ENCODE measurements at regions not wholly inside any gene's neighbourhood (a gene's known extent, or its start where the extent isn't known, plus 50 kb on each side); places are given as distances from the start of the nearest gene placed in this dataset.
"Not testable (repeated sequence)": the region's sequence is repeated elsewhere in the genome, so short reads cannot be mapped to it uniquely, and the experiment has no call there.

DNA sequence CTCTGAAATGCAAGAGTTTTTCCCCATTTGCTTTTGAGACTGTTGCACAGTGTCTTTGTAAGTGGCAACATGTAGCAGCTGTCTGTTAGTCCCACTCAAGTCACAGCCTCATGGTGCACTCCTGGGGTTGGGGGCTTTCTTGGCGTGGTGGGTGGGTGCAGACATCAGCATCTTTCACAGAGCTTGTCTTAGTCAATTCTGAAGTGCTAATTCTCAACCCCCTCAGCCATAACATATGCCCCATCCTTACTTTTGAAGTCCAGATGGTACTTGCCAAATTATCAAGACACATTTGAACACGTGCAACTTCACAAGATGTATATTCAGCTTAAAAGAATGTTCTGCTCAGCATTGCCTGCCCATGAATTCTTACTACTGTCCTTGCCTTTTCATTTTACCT is 87.1 kb downstream of the VCAM1 start:
- DNase-seq (ENCODE audit: insufficient read length, low spot score, missing footprints), result peak; percentile 38
- no peak overlapping the region for H3K4me2 ChIP-seq (ENCODE audit: insufficient read depth, low read length)
- H3K4me1 ChIP-seq (ENCODE audit: insufficient read depth, low read length), result peaks cover 3% of the 10 kb centered on the region
- TF ChIP-seq, protein P1, sequence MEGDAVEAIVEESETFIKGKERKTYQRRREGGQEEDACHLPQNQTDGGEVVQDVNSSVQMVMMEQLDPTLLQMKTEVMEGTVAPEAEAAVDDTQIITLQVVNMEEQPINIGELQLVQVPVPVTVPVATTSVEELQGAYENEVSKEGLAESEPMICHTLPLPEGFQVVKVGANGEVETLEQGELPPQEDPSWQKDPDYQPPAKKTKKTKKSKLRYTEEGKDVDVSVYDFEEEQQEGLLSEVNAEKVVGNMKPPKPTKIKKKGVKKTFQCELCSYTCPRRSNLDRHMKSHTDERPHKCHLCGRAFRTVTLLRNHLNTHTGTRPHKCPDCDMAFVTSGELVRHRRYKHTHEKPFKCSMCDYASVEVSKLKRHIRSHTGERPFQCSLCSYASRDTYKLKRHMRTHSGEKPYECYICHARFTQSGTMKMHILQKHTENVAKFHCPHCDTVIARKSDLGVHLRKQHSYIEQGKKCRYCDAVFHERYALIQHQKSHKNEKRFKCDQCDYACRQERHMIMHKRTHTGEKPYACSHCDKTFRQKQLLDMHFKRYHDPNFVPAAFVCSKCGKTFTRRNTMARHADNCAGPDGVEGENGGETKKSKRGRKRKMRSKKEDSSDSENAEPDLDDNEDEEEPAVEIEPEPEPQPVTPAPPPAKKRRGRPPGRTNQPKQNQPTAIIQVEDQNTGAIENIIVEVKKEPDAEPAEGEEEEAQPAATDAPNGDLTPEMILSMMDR (IDR thresholded peaks at IDR 0.05; ENCODE audit: extremely low read depth, low read depth, low read length), result no peak
- H2AFZ ChIP-seq (ENCODE audit: low read length), result no peak overlapping the region
- H3K79me2 ChIP-seq (ENCODE audit: insufficient read depth, low read length), result no peaks in the 10 kb centered on the region
- H4K20me1 ChIP-seq (ENCODE audit: insufficient read depth, low read length), result no peaks in the 10 kb centered on the region
- no peak overlapping the region for H3K27ac ChIP-seq (ENCODE audit: low read depth, low read length)
- no peaks in the 10 kb centered on the region for H3K27me3 ChIP-seq (ENCODE audit: insufficient read depth, low read length)
- H3K9me3 ChIP-seq (ENCODE audit: low read depth, low read length), result no peaks in the 10 kb centered on the region
- no peaks in the 10 kb centered on the region for H3K36me3 ChIP-seq (ENCODE audit: insufficient read depth, low read length)
- H3K4me3 ChIP-seq (ENCODE audit: insufficient read depth, low read length), result no peak overlapping the region

DNA sequence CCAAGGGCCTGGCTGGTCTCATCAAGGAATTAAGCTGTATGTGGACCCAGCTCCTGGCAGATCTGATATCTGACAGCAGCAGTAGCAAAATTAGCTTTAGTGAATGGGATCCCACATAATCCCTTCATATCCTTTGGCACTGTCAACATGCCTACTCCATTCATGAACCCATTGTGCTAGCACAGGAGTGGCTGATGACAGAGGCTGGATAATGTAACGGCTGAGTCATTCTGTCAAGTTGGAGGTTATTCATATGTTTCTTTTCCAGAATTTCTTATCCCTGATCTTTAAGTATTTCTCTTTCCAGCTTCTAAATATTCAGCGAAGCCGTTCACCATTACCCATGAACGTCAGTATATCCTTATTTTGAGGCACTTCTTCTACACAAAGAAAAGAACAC is 84.3 kb downstream of the EXTL2 start:
- no peak overlapping the region for H3K27ac ChIP-seq (ENCODE audit: low read depth, low read length)
- TF ChIP-seq, protein P1 (IDR thresholded peaks at IDR 0.05; ENCODE audit: extremely low read depth, low read depth, low read length), result no peak
- peak; percentile 36 for DNase-seq (ENCODE audit: insufficient read length, low spot score, missing footprints)
- no peaks in the 10 kb centered on the region for H3K79me2 ChIP-seq (ENCODE audit: insufficient read depth, low read length)
- no peaks in the 10 kb centered on the region for H4K20me1 ChIP-seq (ENCODE audit: insufficient read depth, low read length)
- no peaks in the 10 kb centered on the region for H3K9me3 ChIP-seq (ENCODE audit: low read depth, low read length)
- H3K4me1 ChIP-seq (ENCODE audit: insufficient read depth, low read length), result peaks cover 6% of the 10 kb centered on the region
- no peaks in the 10 kb centered on the region for H3K36me3 ChIP-seq (ENCODE audit: insufficient read depth, low read length)
- H3K27me3 ChIP-seq (ENCODE audit: insufficient read depth, low read length), result no peaks in the 10 kb centered on the region
- H3K4me3 ChIP-seq (ENCODE audit: insufficient read depth, low read length), result no peak overlapping the region
- H2AFZ ChIP-seq (ENCODE audit: low read length), result no peak overlapping the region
- H3K4me2 ChIP-seq (ENCODE audit: insufficient read depth, low read length), result no peak overlapping the region

DNA sequence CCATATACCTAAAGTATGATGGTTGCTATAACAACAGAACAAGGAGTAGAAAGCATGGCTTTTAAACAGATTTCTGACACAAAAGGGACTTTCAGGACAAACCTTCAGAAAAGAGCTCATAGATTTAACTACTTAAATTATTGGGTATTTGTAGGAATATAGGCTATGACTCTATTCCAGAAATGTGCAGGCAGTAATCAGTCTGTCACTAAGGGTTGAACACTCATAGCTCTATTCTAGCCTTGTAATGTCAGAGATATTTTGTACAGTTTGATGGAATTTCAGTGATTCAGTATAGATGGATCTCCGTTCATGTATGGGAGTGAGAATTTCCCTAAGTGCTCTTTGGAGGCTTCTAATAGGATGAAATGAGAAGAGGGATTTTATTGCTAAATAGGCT is 82.8 kb downstream of the EXTL2 start:
- Histone ChIP-seq H2AFZ (ENCODE audit: low read length) (no peak overlapping the region), H3K9me3 (ENCODE audit: low read depth, low read length) (no peaks in the 10 kb centered on the region), H3K27me3 (ENCODE audit: insufficient read depth, low read length) (no peaks in the 10 kb centered on the region), H3K27ac (ENCODE audit: low read depth, low read length) (no peak overlapping the region), H3K36me3 (ENCODE audit: insufficient read depth, low read length) (no peaks in the 10 kb centered on the region), H3K4me1 (ENCODE audit: insufficient read depth, low read length) (peaks cover 6% of the 10 kb centered on the region), H3K4me2 (ENCODE audit: insufficient read depth, low read length) (no peak overlapping the region), H4K20me1 (ENCODE audit: insufficient read depth, low read length) (no peaks in the 10 kb centered on the region), H3K4me3 (ENCODE audit: insufficient read depth, low read length) (no peak overlapping the region), H3K79me2 (ENCODE audit: insufficient read depth, low read length) (no peaks in the 10 kb centered on the region)
- peak; percentile 68 for DNase-seq (ENCODE audit: insufficient read length, low spot score, missing footprints)
- TF ChIP-seq, protein P1 (IDR thresholded peaks at IDR 0.05; ENCODE audit: extremely low read depth, low read depth, low read length), result no peak

GRCh38 chr1:100814938-100815337 is 79.7 kb downstream of the EXTL2 start:
- H3K79me2 ChIP-seq (ENCODE audit: insufficient read depth, low read length); H3K4me2 ChIP-seq (ENCODE audit: insufficient read depth, low read length); H2AFZ ChIP-seq (ENCODE audit: low read length); H3K4me1 ChIP-seq (ENCODE audit: insufficient read depth, low read length); H3K4me3 ChIP-seq (ENCODE audit: insufficient read depth, low read length); DNase-seq (ENCODE audit: insufficient read length, low spot score, missing footprints); H3K27me3 ChIP-seq (ENCODE audit: insufficient read depth, low read length); H3K36me3 ChIP-seq (ENCODE audit: insufficient read depth, low read length); H4K20me1 ChIP-seq (ENCODE audit: insufficient read depth, low read length); H3K9me3 ChIP-seq (ENCODE audit: low read depth, low read length); H3K27ac ChIP-seq (ENCODE audit: low read depth, low read length): not testable (repeated sequence)

Data from osteoblast (primary cell).